AG09319 (cell line): ENCODE measurements at regions not wholly inside any gene's neighbourhood (a gene's known extent, or its start where the extent isn't known, plus 50 kb on each side); places are given as distances from the start of the nearest gene placed in this dataset.

Source experiments
- DNase-seq: peaks from one replicate; pipeline ENCODE4 v3.0.0-alpha.2; 2010; ENCODE audit warnings: low read depth; ENCODE audit errors: extremely low read depth
- TF ChIP-seq, protein P1 (sequence below): IDR thresholded peaks from 2 replicates; pipeline ENCODE4 v1.5.1; 2011; ENCODE audit warnings: low read depth, mild to moderate bottlenecking, inconsistent platforms, low read length, moderate library complexity

DNA sequence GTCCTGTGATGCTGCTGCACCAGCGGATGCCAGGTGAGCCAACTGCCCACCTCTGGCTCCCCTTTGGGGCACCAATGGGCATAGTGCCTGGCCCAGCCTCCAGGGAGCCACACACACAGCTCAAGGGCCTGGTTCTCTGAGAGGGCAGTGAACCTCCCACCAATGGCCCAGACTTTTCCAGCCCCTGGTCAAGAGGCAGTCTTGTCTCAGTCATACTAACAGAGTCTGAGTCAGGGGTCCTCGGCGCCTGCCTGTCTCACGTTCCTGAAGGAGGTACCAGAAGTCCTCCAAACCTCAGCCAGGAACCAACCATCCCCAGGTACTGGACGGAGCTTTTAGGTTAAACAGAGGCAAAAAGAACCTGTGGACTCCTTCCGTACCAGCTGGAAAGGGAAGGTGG is 121.1 kb downstream of the C5orf15 start:
- TF ChIP-seq, protein P1, sequence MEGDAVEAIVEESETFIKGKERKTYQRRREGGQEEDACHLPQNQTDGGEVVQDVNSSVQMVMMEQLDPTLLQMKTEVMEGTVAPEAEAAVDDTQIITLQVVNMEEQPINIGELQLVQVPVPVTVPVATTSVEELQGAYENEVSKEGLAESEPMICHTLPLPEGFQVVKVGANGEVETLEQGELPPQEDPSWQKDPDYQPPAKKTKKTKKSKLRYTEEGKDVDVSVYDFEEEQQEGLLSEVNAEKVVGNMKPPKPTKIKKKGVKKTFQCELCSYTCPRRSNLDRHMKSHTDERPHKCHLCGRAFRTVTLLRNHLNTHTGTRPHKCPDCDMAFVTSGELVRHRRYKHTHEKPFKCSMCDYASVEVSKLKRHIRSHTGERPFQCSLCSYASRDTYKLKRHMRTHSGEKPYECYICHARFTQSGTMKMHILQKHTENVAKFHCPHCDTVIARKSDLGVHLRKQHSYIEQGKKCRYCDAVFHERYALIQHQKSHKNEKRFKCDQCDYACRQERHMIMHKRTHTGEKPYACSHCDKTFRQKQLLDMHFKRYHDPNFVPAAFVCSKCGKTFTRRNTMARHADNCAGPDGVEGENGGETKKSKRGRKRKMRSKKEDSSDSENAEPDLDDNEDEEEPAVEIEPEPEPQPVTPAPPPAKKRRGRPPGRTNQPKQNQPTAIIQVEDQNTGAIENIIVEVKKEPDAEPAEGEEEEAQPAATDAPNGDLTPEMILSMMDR: no peak
- no peak for DNase-seq

DNA sequence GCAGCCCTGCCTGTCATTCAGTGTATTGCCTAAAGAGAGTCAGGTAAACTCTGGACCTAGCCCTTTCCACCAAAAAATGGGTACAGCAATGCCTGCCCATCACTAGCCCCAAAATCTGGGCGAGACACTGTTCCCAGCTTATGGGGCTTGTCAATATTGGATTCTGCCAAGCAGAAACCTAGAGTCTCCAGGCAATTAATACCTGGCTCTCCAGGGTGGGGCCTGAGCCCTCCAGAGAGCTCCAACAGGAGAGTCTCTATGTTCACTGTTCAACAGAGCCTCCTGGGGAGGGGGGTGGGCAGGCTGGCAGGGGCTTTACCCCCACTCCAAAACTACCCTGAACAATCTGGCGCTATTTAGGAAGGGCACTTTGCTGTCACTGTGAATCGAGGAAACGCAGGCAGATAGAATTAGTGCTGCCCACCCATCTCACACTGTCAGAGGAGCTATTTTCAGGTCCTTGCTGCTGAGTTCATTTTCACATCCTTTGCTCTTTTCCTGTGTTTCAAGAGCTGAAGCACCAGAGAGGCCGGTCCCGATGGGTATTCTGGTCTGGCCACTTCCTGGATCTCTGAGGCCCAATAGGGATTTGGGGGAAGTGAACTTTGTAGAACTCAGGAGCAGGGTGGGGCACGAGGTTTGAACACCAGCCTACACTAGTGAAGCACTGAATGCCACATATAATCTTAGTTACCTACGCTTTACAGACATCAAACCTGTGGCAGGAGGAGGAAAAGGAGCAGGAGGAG is 121.8 kb downstream of the C5orf15 start:
- no peak for DNase-seq
- TF ChIP-seq, protein P1: no peak

- no peak for DNase-seq
- TF ChIP-seq, protein P1: no peak
Measured at GRCh38 chr5:133845271-133845670, 123.2 kb downstream of the C5orf15 start.

- TF ChIP-seq, protein P1: no peak
- no peak for DNase-seq
Measured at GRCh38 chr5:133844836-133845235, 123.6 kb downstream of the C5orf15 start.

GRCh38 chr5:133843911-133844310 is 124.5 kb downstream of the C5orf15 start:
- no peak for DNase-seq
- TF ChIP-seq, protein P1: no peak

GRCh38 chr5:133842846-133843611 is 125.4 kb downstream of the C5orf15 start:
- no peak for DNase-seq
- TF ChIP-seq, protein P1: no peak
